Transverse colon (tissue), 4 donors: ENCODE measurements at regions not wholly inside any gene's neighbourhood (a gene's known extent, or its start where the extent isn't known, plus 50 kb on each side); places are given as distances from the start of the nearest gene placed in this dataset.

ENCODE experiments used
- CTCF ChIP-seq, 5 experiments: fragments of 200-600 bp in 3 of 5; fragments of 450-650 bp in 2 of 5; sonication (generic) in 3 of 5; IDR thresholded peaks; 1 replicate in 2 of 5; 2 replicates in 3 of 5; pipeline ENCODE4 v1.5.1; 2016 to 2017; ENCODE audit warnings: antibody characterized with exemption in 5 of 5, inconsistent platforms in 3 of 5, mild to moderate bottlenecking in 2 of 5, moderate library complexity in 1 of 5
- EP300 ChIP-seq: sonication (generic); formaldehyde crosslinking; IDR thresholded peaks from one replicate; pipeline ENCODE4 v1.6.1; 2017; ENCODE audit warnings: antibody characterized with exemption, low read depth
- POLR2AphosphoS5 ChIP-seq, 3 donors: sonication (generic); formaldehyde crosslinking; IDR thresholded peaks; one replicate each; pipeline ENCODE4 v1.6.1; 2016; ENCODE audit warnings: antibody characterized with exemption in 3 of 3

- TF ChIP-seq POLR2AphosphoS5 (IDR thresholded peaks at IDR 0.05): no peak
- TF ChIP-seq CTCF (IDR thresholded peaks at IDR 0.05): no peak
- no peak for TF ChIP-seq EP300
These were observed 189.6 kb downstream of the MYCN start for GRCh38 chr2:16129716-16130540.
